ENCODE measurements at regions not wholly inside any gene's neighbourhood (a gene's known extent, or its start where the extent isn't known, plus 50 kb on each side); places are given as distances from the start of the nearest gene placed in this dataset.

DNA sequence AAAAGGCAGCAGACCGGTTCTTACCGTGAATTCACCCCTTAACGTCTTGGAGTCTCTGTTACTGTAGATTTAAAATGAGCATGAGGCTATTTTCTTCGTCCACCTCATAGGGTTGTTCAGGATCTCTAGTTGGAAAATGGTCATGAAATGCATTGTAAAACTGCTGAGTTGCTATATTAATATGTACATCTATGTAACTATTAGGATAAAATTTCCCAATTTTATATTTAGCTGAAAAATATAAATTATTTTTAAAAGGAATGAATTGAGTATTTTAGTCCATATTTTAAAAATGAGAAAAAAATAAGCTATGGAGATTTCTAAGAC is 272.7 kb downstream of the ALG10B start:
- H3K36me3 ChIP-seq (ENCODE audit: insufficient read depth, low read length), result no peaks in the 10 kb centered on the region
- peaks cover 10% of the 10 kb centered on the region for H3K9me3 Mint-ChIP-seq
- TF ChIP-seq, protein P1, sequence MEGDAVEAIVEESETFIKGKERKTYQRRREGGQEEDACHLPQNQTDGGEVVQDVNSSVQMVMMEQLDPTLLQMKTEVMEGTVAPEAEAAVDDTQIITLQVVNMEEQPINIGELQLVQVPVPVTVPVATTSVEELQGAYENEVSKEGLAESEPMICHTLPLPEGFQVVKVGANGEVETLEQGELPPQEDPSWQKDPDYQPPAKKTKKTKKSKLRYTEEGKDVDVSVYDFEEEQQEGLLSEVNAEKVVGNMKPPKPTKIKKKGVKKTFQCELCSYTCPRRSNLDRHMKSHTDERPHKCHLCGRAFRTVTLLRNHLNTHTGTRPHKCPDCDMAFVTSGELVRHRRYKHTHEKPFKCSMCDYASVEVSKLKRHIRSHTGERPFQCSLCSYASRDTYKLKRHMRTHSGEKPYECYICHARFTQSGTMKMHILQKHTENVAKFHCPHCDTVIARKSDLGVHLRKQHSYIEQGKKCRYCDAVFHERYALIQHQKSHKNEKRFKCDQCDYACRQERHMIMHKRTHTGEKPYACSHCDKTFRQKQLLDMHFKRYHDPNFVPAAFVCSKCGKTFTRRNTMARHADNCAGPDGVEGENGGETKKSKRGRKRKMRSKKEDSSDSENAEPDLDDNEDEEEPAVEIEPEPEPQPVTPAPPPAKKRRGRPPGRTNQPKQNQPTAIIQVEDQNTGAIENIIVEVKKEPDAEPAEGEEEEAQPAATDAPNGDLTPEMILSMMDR (IDR thresholded peaks at IDR 0.05), result no peak
- H3K4me3 Mint-ChIP-seq, result no peak overlapping the region
- no peaks in the 10 kb centered on the region for H3K36me3 Mint-ChIP-seq (ENCODE audit: low read depth)
- ATAC-seq (ENCODE audit: poor library complexity), result no peak
- ChIA-PET CTCF (no interaction called here), POLR2A (no interaction called here)
- H3K4me3 ChIP-seq (ENCODE audit: low read length), result no peak overlapping the region
- H3K27me3 Mint-ChIP-seq, result no peaks in the 10 kb centered on the region
- no peak for DNase-seq
- H3K4me1 ChIP-seq (ENCODE audit: insufficient read depth, low read length), result no peaks in the 10 kb centered on the region
- no peaks in the 10 kb centered on the region for H3K27me3 ChIP-seq (ENCODE audit: control insufficient read depth in 1 of 2, insufficient read depth in 2 of 2, low read length in 2 of 2)
- H3K27ac ChIP-seq (ENCODE audit: low read depth in 1 of 2, low read length in 2 of 2), result no peak overlapping the region
- H3K4me1 Mint-ChIP-seq (ENCODE audit: low read depth), result no peaks in the 10 kb centered on the region
- H3K9me3 ChIP-seq (ENCODE audit: control insufficient read depth in 1 of 2, insufficient read depth in 1 of 2, low read length in 2 of 2), result peaks cover 0 to 5% of the 10 kb centered on the region in 2 experiments
- intact Hi-C loops (cut with DNase I, micrococcal nuclease), result no loop called here
- no peak overlapping the region for H3K27ac Mint-ChIP-seq

DNA sequence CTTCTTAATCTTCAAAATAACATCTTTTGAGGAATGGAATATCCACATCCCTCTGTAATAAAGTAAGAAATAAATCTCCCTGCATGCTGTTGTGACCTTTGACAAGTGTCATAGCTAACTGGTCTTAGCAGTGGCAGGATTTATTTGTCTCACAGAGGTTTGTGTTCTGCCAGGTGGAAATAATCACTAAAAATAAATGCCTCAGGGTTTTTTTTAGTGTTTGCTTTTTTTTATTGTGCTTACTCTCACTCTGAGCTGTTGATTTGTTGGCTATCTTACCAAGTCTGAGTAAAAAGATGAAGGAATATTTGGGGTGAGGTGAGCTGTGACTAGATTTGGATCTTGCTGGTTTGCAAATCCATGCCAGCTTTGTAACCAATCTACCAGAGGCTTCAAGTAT is 285.4 kb downstream of the ALG10B start:
- intact Hi-C loops (cut with DNase I, micrococcal nuclease), result no loop called here
- POLR2A ChIA-PET, result no interaction called here
- Mint-ChIP-seq H3K4me3 (no peak overlapping the region), H3K27me3 (no peaks in the 10 kb centered on the region), H3K27ac (no peak overlapping the region), H3K4me1 (ENCODE audit: low read depth) (no peaks in the 10 kb centered on the region), H3K36me3 (ENCODE audit: low read depth) (no peaks in the 10 kb centered on the region), H3K9me3 (peaks cover 14% of the 10 kb centered on the region)
- CTCF ChIA-PET, result interaction anchor here (1.2 kb wide), 1 partner anchor 18 kb away, joined by 4 read pairs; no protein-coding TSS in a partner anchor
- no peak for DNase-seq
- H3K27me3 ChIP-seq (ENCODE audit: control insufficient read depth in 1 of 2, insufficient read depth in 2 of 2, low read length in 2 of 2), result no peaks in the 10 kb centered on the region
- H3K9me3 ChIP-seq (ENCODE audit: control insufficient read depth in 1 of 2, insufficient read depth in 1 of 2, low read length in 2 of 2), result no peaks in the 10 kb centered on the region
- no peak overlapping the region for H3K27ac ChIP-seq (ENCODE audit: low read depth in 1 of 2, low read length in 2 of 2)
- no peak overlapping the region for H3K4me3 ChIP-seq (ENCODE audit: low read length)
- ATAC-seq (ENCODE audit: poor library complexity), result no peak
- TF ChIP-seq, protein P1 (IDR thresholded peaks at IDR 0.05), result no peak
- H3K36me3 ChIP-seq (ENCODE audit: insufficient read depth, low read length), result no peaks in the 10 kb centered on the region
- H3K4me1 ChIP-seq (ENCODE audit: insufficient read depth, low read length), result no peaks in the 10 kb centered on the region

Measured in CD4-positive, alpha-beta T cell (primary cell).